HepG2 (cell line): ENCODE measurements at regions not wholly inside any gene's neighbourhood (a gene's known extent, or its start where the extent isn't known, plus 50 kb on each side); places are given as distances from the start of the nearest gene placed in this dataset.

ENCODE experiments used
- ARHGAP35 ChIP-seq: sonication (generic); formaldehyde crosslinking; IDR thresholded peaks from 2 replicates; pipeline ENCODE4 v1.9.0; 2022; ENCODE audit warnings: mild to moderate bottlenecking, inconsistent platforms, moderate library complexity, missing genetic modification reagents, borderline replicate concordance
- EZH2 ChIP-seq: conservative IDR thresholded peaks from 2 replicates; pipeline ENCODE4 v1.6.1; 2012; ENCODE audit warnings: mild to moderate bottlenecking, low read depth, low read length, moderate library complexity
- FOSL2 ChIP-seq: sonication (generic); formaldehyde crosslinking; IDR thresholded peaks from 2 replicates; pipeline ENCODE4 v1.4.0; 2020; ENCODE audit warnings: missing genetic modification reagents
- GABPB1 ChIP-seq: IDR thresholded peaks from 2 replicates; pipeline ENCODE4 v1.6.1; 2016; ENCODE audit warnings: mild to moderate bottlenecking, missing genetic modification reagents, moderate library complexity, missing compliant biosample characterization
- HNRNPUL1 ChIP-seq: fragments of 200-400 bp; formaldehyde crosslinking; IDR thresholded peaks from 2 replicates; pipeline ENCODE4 v1.6.1; 2017; ENCODE audit warnings: low read depth, mild to moderate bottlenecking, low read length, moderate library complexity
- POLR2A ChIP-seq, 2 experiments: IDR thresholded peaks; 2 replicates each; pipeline ENCODE4 v1.6.1; 2011; ENCODE audit warnings: low read depth in 2 of 2, low read length in 2 of 2, mild to moderate bottlenecking in 1 of 2, moderate library complexity in 1 of 2; ENCODE audit not compliant: insufficient read depth in 1 of 2
- POLR2AphosphoS5 ChIP-seq: IDR thresholded peaks from 2 replicates; pipeline ENCODE4 v1.6.1; 2012; ENCODE audit warnings: low read depth, low read length
- SIN3B ChIP-seq: fragments of 150-350 bp; IDR thresholded peaks from 2 replicates; pipeline ENCODE4 v1.6.1; 2014; ENCODE audit warnings: low read length
- ZNF749 ChIP-seq: sonication (generic); formaldehyde crosslinking; IDR thresholded peaks from 2 replicates; pipeline ENCODE4 v1.8.0; 2022; ENCODE audit warnings: mild to moderate bottlenecking, missing genetic modification reagents, moderate library complexity, borderline replicate concordance
- ZNF766 ChIP-seq: sonication (generic); formaldehyde crosslinking; IDR thresholded peaks from 2 replicates; pipeline ENCODE4 v1.5.0; 2020; ENCODE audit warnings: missing genetic modification reagents, borderline replicate concordance
- TF ChIP-seq, protein P1 (sequence below): IDR thresholded peaks from 2 replicates; pipeline ENCODE4 v1.6.1; 2016; ENCODE audit warnings: low read depth, missing genetic modification reagents, missing compliant biosample characterization
- TF ChIP-seq, protein P2 (sequence below): sonication (generic); formaldehyde crosslinking; IDR thresholded peaks from 2 replicates; pipeline ENCODE4 v1.5.0; 2020; ENCODE audit warnings: mild to moderate bottlenecking, missing genetic modification reagents, moderate library complexity

DNA sequence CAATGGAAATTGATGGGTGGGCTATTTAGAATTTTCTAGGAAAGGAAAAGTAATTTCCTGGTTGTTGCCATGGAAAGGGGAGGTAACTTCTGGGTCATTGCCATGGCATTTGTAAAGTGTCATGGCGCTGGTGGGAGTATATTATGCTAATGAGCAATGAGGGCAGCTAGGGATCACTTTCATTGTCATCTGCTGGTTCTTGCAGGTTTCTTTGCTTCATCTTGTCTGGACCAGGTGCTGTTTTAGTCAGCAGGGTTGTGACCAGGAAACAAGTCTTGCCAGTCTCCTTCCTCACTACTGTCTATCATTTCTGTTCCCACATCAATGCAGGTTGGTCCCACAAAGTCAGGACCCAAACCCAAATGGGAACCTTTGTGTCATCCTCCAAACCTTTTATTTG, 237.6 kb upstream of the C11orf87 start:
- no peak for TF ChIP-seq GABPB1 (CRISPR knock-in tag)
- TF ChIP-seq POLR2A (IDR thresholded peaks at IDR 0.05; ENCODE audit: insufficient read depth in 1 of 2, low read depth in 2 of 2, low read length in 2 of 2) = no peak
- no peak for TF ChIP-seq ZNF766
- no peak for TF ChIP-seq SIN3B
- no peak for TF ChIP-seq ARHGAP35 (CRISPR knock-in tag)
- no peak for TF ChIP-seq ZNF749 (CRISPR knock-in tag)
- TF ChIP-seq, protein P1, sequence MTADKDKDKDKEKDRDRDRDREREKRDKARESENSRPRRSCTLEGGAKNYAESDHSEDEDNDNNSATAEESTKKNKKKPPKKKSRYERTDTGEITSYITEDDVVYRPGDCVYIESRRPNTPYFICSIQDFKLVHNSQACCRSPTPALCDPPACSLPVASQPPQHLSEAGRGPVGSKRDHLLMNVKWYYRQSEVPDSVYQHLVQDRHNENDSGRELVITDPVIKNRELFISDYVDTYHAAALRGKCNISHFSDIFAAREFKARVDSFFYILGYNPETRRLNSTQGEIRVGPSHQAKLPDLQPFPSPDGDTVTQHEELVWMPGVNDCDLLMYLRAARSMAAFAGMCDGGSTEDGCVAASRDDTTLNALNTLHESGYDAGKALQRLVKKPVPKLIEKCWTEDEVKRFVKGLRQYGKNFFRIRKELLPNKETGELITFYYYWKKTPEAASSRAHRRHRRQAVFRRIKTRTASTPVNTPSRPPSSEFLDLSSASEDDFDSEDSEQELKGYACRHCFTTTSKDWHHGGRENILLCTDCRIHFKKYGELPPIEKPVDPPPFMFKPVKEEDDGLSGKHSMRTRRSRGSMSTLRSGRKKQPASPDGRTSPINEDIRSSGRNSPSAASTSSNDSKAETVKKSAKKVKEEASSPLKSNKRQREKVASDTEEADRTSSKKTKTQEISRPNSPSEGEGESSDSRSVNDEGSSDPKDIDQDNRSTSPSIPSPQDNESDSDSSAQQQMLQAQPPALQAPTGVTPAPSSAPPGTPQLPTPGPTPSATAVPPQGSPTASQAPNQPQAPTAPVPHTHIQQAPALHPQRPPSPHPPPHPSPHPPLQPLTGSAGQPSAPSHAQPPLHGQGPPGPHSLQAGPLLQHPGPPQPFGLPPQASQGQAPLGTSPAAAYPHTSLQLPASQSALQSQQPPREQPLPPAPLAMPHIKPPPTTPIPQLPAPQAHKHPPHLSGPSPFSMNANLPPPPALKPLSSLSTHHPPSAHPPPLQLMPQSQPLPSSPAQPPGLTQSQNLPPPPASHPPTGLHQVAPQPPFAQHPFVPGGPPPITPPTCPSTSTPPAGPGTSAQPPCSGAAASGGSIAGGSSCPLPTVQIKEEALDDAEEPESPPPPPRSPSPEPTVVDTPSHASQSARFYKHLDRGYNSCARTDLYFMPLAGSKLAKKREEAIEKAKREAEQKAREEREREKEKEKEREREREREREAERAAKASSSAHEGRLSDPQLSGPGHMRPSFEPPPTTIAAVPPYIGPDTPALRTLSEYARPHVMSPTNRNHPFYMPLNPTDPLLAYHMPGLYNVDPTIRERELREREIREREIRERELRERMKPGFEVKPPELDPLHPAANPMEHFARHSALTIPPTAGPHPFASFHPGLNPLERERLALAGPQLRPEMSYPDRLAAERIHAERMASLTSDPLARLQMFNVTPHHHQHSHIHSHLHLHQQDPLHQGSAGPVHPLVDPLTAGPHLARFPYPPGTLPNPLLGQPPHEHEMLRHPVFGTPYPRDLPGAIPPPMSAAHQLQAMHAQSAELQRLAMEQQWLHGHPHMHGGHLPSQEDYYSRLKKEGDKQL (CRISPR knock-in tag) = no peak
- TF ChIP-seq HNRNPUL1 = no peak
- TF ChIP-seq FOSL2 = no peak
- TF ChIP-seq POLR2AphosphoS5 = no peak
- TF ChIP-seq EZH2 = no peak
- TF ChIP-seq, protein P2, sequence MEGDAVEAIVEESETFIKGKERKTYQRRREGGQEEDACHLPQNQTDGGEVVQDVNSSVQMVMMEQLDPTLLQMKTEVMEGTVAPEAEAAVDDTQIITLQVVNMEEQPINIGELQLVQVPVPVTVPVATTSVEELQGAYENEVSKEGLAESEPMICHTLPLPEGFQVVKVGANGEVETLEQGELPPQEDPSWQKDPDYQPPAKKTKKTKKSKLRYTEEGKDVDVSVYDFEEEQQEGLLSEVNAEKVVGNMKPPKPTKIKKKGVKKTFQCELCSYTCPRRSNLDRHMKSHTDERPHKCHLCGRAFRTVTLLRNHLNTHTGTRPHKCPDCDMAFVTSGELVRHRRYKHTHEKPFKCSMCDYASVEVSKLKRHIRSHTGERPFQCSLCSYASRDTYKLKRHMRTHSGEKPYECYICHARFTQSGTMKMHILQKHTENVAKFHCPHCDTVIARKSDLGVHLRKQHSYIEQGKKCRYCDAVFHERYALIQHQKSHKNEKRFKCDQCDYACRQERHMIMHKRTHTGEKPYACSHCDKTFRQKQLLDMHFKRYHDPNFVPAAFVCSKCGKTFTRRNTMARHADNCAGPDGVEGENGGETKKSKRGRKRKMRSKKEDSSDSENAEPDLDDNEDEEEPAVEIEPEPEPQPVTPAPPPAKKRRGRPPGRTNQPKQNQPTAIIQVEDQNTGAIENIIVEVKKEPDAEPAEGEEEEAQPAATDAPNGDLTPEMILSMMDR (CRISPR knock-in tag) = no peak
